Renal cortex interstitium (tissue), 11 donors: ENCODE measurements at regions not wholly inside any gene's neighbourhood (a gene's known extent, or its start where the extent isn't known, plus 50 kb on each side); places are given as distances from the start of the nearest gene placed in this dataset.

ENCODE experiments used
- DNase-seq, 11 donors: peaks; one replicate each; pipeline ENCODE4 v3.0.0-alpha.2; 2013; ENCODE audit warnings: low read depth in 9 of 11, low spot score in 4 of 11; ENCODE audit errors: extremely low read depth in 1 of 11

DNA sequence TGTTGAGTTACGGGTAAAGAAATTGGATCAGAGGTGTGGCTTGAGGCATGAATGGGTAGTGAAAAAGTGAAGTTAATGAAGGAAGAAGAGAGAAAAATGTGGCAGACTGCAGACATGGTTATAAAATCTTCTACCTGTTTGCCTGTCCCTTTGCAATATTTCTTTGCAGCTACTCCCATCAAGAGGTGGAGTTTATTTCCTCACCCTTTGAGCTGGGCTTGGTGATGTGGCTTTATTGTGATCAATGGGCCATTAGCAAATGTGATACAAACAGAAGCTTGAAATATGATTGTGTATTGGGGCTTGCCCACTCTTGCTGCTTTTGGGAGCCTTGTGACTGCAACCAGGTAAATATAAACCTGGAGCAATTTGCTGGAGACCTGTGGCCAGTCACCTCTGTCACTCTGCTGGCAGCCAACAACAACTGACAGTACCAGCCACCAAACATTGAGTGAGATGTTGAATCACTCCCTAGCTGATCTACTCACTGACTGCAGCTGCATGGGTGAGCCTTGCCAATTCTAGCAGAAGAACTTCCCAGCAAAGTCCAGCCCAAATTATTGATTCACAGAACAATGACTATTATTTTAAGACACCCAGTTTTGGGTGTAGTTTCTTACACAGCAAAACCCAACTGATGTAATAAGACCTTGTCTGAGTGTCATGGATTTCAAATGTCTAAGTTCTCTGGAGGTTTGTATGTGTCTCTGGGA is 151.0 kb upstream of the ATP2B1 start:
- DNase-seq: no peak

- DNase-seq: no peak
Observed at GRCh38 chr12:89858718-89859117, 150.1 kb upstream of the ATP2B1 start.

DNA sequence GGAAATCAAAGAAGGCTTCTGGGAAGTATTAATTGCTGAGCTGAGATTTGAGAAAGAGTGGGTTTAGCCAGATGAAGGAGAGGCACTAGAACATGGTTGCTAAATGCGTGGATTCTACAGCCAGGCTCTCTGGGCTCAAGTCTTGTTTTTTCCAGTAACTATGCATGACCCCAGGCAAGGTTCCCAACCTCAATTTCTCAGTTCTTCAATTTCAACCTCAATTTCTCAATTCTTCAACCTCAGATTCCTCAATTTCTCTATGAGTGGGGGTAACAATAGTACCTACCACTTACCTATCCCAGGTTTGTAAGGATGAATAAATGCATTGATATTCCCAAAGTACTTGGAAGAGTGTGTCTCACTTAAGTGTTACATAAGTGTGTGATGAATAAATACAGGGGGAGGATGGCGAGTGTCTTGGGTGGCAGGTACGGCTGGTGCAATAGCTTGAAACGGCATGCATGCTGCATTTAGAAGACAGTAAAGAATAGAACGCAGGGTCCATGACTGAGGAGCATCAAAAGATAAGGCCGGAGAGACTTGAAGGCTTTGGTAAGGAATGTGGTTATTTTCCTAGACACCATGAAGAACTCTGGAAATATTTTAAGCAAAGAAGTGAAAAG is 149.1 kb upstream of the ATP2B1 start:
- DNase-seq: no peak

GRCh38 chr12:89856431-89856830 is 147.8 kb upstream of the ATP2B1 start:
- DNase-seq: no peak

DNA sequence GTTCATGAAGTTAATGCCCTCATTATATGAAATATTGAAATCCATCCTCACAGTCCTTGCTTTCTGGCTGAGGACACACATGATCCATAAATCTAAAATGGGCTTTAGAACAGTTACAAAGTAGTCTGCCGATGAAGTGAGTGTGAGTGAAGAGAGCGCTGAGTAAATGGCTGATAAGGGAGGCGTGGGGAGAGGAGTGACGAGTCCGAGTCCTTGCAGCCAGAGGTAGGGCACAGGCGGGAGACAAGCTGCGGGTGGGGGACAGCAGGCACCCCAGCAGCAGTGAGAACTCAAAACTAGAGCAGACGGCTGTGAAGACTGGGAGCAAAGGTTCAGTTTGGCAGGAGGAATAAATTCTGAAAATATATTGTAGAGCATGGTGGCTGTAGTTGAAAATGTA is 140.1 kb upstream of the ATP2B1 start:
- DNase-seq: no peak

- DNase-seq: no peak
Observed at GRCh38 chr12:89846473-89847055, 137.9 kb upstream of the ATP2B1 start.

GRCh38 chr12:89845767-89846166 is 137.1 kb upstream of the ATP2B1 start:
- DNase-seq: no peak

DNA sequence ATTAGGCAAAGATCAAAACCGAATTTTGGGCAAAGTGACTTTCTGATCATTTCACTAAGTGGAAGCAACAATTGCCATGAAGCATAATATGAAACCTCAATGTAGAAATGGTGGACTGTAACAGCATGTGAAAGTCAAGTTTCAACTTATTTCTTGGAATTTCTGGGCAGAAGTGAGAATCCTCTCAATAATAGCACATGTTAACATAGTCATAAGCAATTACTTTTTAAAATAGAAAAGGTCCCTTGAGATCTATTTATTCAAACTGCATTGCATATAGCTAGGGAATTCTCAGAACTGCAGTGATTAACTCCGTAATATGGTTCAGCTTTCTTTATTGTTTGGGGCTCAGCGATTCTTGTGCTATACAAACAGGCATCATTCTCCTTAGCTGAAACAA is 136.7 kb upstream of the ATP2B1 start:
- DNase-seq: no peak

DNA sequence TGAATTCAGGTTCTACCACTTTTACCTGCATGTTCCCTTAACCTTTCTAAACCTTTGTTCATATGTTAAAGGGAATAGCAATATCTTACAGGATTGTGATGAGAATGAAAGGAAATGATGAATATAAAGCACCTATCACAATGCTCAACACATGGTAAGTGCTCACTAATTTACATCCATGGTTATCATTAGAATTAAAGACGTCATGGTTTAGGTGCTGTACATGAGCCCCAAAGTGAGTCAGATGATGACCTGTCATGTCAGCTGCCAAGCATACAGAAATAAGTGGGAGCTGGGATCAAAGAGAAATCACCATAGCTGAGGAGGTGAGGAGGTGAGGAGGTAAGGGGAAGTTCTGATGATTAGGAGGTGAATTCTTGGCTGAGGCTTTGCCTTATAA is 135.9 kb upstream of the ATP2B1 start:
- no peak for DNase-seq

DNA sequence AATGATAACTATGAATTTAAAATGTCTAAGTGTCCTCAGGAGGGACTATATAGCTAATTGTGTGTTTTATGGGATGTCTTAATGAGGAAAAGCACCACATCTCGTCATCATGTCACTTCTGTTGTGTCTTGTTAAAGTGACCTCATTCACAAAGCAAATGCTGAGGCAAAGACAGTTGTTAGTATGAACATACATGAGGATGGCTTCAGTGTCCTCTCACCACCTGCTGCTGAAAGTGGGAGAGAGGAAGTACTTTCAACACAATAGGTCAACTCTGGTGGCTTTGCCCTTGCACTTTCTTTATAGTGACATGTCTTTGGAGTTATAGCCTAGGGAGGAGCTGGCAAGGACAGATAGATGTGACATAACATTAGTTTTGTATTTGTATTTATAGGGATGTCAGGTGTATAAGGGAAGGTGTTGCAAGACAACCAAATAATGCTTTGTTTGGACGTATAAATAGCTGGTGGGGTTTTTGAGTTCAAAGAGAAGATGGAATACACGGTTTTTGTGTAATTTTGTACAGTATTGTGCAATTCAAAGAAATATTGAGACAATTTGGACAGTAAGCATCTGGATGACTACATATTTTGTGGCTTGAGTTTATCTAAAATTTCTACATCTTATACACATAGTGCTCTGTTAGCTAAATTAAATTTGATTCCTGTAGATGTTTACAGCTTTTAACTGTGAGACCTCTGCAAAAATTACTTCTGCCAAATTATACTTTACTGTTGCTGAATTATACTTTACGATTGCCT is 131.7 kb upstream of the ATP2B1 start:
- DNase-seq: no peak

- no peak for DNase-seq
Observed at GRCh38 chr12:89839444-89839843, 130.8 kb upstream of the ATP2B1 start.

- DNase-seq: no peak
Observed at GRCh38 chr12:89838833-89839232, 130.2 kb upstream of the ATP2B1 start.

DNA sequence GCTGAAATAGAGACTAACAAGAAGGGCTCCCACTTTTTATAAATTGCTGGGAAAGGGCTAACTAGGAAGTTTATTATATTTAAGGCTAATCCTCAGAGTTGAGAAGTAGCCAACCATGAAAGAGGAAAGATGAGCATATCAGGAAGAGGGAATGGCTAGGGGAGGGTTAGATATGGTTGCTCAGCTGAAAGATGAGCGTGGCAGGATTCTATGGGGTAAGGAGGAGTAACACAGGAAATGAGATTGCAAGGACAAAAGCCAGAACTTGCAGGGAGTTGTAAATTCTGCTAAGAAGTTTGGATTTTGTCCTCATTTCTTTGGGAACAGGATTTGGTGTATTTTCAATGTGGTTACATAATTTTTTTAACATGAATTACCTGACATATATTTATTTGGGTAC is 127.4 kb upstream of the ATP2B1 start:
- DNase-seq: no peak

DNA sequence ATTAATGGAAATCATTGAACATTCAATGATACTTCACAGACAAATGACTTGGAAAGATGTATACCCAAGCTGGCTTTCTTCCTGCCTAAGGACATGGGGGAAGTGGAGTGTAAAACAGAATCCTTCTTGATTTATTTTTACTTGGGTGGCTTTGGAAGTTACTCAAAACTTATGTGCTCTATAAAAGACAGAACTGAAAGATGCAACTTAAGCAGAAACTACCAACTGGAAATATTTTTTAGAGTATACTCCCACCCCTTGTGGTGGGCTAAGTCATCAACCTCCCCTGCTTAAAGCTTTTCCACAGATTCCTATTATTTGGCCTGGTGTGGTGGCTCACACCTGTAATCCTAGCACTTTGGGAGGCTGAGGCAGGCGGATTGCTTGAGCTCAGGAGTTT is 126.0 kb upstream of the ATP2B1 start:
- no peak for DNase-seq

GRCh38 chr12:89833337-89834252 is 125.0 kb upstream of the ATP2B1 start:
- DNase-seq: no peak

DNA sequence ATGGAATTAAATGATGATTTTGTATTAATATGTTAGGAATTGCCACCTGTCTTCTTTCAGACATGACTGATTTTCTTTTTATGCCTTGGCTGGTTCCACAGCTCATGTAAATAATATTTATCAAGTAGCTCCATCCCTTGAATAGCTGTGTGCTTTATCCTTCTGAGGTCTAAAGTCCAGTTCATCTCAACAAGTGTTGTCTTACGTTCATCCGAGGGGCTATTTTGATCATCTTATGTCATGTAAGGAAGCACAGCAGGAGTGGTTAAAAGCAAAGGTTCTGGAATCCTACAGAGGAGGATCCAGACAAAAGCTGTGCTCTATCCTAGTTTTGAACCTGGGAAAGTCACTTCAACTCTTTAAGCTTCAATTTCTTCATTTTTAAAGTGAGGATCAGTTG is 123.7 kb upstream of the ATP2B1 start:
- no peak for DNase-seq

- no peak for DNase-seq
Observed at GRCh38 chr12:89831310-89832095, 122.9 kb upstream of the ATP2B1 start.

- no peak for DNase-seq
Observed at GRCh38 chr12:89829434-89829975, 120.9 kb upstream of the ATP2B1 start.
